ENCODE measurements at regions not wholly inside any gene's neighbourhood (a gene's known extent, or its start where the extent isn't known, plus 50 kb on each side); places are given as distances from the start of the nearest gene placed in this dataset.
A peak's percentile ranks its signal among the peaks of the same experiment; 100 is the strongest.
"Not testable (repeated sequence)": the region's sequence is repeated elsewhere in the genome, so short reads cannot be mapped to it uniquely, and the experiment has no call there.

DNA sequence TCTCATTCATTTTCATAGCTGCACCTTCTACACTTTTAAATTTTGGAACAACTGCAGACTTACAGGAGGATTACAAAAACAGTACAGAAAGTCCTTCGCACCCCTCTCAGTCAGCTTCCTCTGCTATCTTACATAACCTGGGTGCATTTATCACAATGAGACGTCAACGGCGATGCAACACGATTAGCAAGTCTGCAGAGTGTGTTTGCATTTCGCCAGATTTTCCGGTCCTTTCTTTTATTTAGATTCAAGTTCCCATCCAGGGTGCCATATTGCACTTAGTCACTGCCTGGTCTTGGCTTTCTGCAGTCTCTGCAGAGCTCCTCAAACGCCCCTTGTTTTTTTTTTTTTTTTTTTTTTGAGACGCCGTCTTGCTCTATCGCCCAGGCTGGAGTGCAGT lies 85.9 kb downstream of the ASMT start:
- no peak overlapping the region for H3K4me3 ChIP-seq (ENCODE audit: control insufficient read depth, low read depth, low read length)
- TF ChIP-seq, protein P1, sequence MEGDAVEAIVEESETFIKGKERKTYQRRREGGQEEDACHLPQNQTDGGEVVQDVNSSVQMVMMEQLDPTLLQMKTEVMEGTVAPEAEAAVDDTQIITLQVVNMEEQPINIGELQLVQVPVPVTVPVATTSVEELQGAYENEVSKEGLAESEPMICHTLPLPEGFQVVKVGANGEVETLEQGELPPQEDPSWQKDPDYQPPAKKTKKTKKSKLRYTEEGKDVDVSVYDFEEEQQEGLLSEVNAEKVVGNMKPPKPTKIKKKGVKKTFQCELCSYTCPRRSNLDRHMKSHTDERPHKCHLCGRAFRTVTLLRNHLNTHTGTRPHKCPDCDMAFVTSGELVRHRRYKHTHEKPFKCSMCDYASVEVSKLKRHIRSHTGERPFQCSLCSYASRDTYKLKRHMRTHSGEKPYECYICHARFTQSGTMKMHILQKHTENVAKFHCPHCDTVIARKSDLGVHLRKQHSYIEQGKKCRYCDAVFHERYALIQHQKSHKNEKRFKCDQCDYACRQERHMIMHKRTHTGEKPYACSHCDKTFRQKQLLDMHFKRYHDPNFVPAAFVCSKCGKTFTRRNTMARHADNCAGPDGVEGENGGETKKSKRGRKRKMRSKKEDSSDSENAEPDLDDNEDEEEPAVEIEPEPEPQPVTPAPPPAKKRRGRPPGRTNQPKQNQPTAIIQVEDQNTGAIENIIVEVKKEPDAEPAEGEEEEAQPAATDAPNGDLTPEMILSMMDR (IDR thresholded peaks at IDR 0.05; ENCODE audit: control insufficient read depth, insufficient read depth, low read depth, low read length, missing control alignments), result no peak
- DNase-seq (ENCODE audit: low read depth), result no peak

DNA sequence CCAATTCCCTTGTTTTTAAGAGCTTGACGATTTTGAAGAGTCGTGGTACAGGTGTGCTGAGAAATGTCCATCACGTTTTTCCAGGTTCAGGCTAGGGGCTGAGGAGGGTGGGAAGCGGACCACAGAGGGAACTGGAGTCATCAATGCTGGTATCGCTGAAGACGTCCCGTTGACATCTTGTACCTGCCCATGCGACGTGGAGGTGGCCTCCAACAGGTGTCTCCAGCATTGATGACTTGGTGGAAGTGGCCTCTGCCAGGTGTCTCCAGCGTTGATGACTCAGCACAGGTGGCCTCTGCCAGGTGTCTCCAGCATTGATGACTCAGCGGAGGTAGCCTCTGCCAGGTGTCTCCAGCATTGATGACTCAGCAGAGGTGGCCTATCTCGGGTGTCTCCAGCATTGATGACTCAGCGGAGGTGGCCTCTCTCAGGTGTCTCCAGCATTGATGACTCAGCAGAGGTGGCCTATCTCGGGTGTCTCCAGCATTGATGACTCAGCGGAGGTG lies 86.6 kb downstream of the ASMT start:
- not testable (repeated sequence) for H3K4me3 ChIP-seq (ENCODE audit: control insufficient read depth, low read depth, low read length); DNase-seq (ENCODE audit: low read depth)

DNA sequence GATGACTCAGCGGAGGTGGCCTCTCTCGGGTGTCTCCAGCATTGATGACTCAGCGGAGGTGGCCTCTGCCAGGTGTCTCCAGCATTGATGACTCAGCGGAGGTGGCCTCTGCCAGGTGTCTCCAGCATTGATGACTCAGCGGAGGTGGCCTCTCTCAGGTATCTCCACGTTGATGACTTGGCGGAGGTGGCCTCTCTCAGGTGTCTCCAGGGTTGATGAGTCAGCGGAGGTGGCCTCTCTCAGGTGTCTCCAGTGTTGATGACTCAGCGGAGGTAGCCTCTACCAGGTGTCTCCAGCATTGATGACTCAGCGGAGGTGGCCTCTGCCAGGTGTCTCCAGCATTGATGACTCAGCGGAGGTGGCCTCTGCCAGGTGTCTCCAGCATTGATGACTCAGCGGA lies 87.3 kb downstream of the ASMT start:
- not testable (repeated sequence) for H3K4me3 ChIP-seq (ENCODE audit: control insufficient read depth, low read depth, low read length)

DNA sequence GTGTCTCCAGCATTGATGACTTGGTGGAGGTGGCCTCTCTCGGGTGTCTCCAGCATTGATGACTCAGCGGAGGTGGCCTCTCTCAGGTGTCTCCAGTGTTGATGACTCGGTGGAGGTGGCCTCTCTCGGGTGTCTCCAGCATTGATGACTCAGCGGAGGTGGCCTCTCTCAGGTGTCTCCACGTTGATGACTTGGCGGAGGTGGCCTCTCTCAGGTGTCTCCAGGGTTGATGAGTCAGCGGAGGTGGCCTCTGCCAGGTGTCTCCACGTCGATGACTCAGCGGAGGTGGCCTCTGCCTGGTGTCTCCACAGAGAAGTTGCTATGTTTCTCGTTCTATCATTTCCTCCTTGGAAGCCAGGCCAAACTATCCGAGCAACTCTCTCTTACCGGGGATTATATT lies 87.7 kb downstream of the ASMT start:
- not testable (repeated sequence) for H3K4me3 ChIP-seq (ENCODE audit: control insufficient read depth, low read depth, low read length); DNase-seq (ENCODE audit: low read depth)

More for the DNA sequence above, 87.3 kb downstream of the ASMT start:
- DNase-seq (ENCODE audit: low read depth), result not testable (repeated sequence)

DNA sequence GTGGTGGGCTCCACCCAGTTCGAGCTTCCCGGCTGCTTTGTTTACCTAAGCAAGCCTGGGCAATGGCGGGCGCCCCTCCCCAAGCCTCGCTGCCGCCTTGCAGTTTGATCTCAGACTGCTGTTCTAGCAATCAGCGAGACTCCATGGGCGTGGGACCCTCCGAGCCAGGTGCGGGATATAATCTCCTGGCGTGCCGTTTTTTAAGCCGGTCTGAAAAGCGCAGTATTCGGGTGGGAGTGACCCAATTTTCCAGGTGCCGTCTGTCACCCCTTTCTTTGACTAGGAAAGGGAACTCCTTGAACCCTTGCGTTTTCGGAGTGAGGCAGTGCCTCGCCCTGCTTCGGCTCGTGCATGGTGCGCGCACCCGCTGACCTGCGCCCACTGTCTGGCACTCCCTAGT lies 94.4 kb downstream of the ASMT start:
- DNase-seq (ENCODE audit: low read depth); H3K4me3 ChIP-seq (ENCODE audit: control insufficient read depth, low read depth, low read length): not testable (repeated sequence)

DNA sequence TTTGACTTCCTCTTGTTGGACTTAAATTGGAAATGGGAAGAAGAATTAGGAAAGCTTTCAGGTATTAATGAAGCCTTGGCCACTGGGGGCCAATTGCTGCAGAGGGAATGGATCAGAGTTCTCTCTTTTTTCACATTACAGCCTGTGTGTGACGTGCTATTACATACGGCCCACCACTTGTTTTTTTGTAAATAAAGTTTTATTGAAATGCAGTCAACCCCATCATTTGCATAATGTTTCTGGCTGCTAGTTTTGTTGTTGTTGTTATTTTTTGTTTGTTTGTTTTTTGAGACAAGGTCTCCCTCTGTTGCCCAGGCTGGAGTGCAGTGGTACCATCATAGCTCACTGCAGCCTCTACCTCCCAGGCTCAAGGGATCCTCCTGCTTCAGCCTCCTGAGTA lies 98.4 kb downstream of the ASMT start:
- DNase-seq (ENCODE audit: low read depth), result no peak
- TF ChIP-seq, protein P1 (IDR thresholded peaks at IDR 0.05; ENCODE audit: control insufficient read depth, insufficient read depth, low read depth, low read length, missing control alignments), result no peak

DNA sequence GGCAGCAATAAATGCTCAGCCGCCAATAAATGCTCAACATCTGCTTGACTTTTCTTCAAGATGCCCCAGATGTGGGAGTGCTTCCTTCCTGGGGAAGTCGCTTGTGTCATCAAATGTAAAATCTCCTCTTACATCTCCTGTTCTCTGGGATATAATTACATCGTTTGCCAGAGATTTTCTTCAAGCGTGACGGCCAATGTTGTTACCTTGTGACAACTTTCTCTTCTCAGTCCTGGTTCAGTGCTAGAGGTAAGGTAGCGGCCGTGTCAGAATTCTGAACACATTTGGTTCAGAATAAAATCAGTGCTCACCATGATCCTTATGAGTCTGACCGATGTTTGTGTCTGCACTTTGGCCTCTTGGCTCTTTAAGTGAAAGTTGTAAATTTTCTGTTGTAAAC lies 102.5 kb downstream of the ASMT start:
- DNase-seq (ENCODE audit: low read depth), result no peak
- TF ChIP-seq, protein P1 (IDR thresholded peaks at IDR 0.05; ENCODE audit: control insufficient read depth, insufficient read depth, low read depth, low read length, missing control alignments), result no peak
- H3K4me3 ChIP-seq (ENCODE audit: control insufficient read depth, low read depth, low read length), result no peak overlapping the region

More for the DNA sequence above, 98.4 kb downstream of the ASMT start:
- H3K4me3 ChIP-seq (ENCODE audit: control insufficient read depth, low read depth, low read length), result no peak overlapping the region

DNA sequence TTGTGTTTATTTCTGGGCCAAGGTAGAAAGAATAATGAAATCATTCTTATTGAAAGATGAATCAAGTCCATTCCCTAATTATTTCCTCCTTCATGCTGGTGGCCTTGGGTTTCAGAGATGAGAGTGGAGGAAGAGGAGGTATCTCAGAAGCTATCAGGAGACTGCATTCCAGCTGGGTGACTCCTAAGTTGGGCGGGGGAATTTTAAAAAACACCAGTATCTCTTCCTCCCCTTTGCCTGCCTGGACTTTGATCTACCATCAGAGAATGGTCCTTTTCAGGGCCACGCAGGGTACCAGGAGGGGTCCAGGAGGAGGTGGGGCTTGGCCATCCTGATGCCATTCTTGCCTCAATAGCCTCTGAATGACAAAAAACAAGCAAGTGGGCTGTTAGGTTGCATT lies 104.4 kb downstream of the ASMT start:
- TF ChIP-seq, protein P1 (IDR thresholded peaks at IDR 0.05; ENCODE audit: control insufficient read depth, insufficient read depth, low read depth, low read length, missing control alignments), result no peak
- H3K4me3 ChIP-seq (ENCODE audit: control insufficient read depth, low read depth, low read length), result no peak overlapping the region
- DNase-seq (ENCODE audit: low read depth), result no peak

DNA sequence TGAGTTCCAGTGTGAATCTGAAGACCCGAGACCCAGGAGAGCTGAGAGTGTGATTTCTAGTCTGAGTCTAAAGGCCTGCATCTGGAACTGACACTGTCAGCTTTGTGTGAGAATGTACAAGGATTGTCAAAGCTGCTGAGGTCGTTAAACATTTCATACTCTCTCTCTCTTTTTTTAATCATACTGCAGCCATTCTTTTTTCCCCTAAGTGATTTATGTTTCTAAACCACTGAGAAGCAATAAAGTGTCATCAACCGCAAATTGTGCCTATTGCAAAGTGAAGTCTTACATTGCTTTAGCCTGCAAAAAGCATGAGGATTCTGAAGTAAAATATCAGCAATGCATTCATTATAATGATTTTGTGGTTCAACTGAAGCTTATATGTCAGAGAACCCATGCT lies 106.0 kb downstream of the ASMT start:
- peak; percentile 13 for DNase-seq (ENCODE audit: low read depth)
- TF ChIP-seq, protein P1 (IDR thresholded peaks at IDR 0.05; ENCODE audit: control insufficient read depth, insufficient read depth, low read depth, low read length, missing control alignments), result no peak
- no peak overlapping the region for H3K4me3 ChIP-seq (ENCODE audit: control insufficient read depth, low read depth, low read length)
